IMR-90 (cell line): ENCODE measurements at regions not wholly inside any gene's neighbourhood (a gene's known extent, or its start where the extent isn't known, plus 50 kb on each side); places are given as distances from the start of the nearest gene placed in this dataset.

Experiments
- ATAC-seq: fragments of 200-7000 bp; cut with Tn5 transposase; 2 replicates; pipeline ENCODE4 v1.9.1; 2020; ENCODE audit warnings: low read depth, mild to moderate bottlenecking, moderate library complexity
- BruUV-seq: library from RNA; stranded (reverse); fragments of 400-500 nt; replicated peaks from 2 replicates; lab custom pipeline; 2021; lab: Mats Ljungman, UMichigan
- CTCF ChIA-PET: fragments of 300-600 bp; formaldehyde crosslinking; extraction: SDS; loops from one replicate; lab custom pipeline; 2021; ENCODE audit warnings: antibody characterized with exemption; lab: Yijun Ruan, JAX
- POLR2A ChIA-PET: fragments of 300-600 bp; sonication (Branson Sonifier 250); formaldehyde crosslinking; loops from one replicate; lab custom pipeline; 2022; ENCODE audit warnings: antibody characterized with exemption; ENCODE audit not compliant: unreplicated experiment; lab: Charles Lee
- DNase-seq: peaks from one replicate; pipeline ENCODE4 v3.0.0; 2013
- H2AFZ ChIP-seq: replicated peaks from 2 replicates; pipeline ENCODE3; 2013; ENCODE audit warnings: low read length, mild to moderate bottlenecking; ENCODE audit not compliant: poor library complexity
- H2AK5ac ChIP-seq: 2 replicates; pipeline ENCODE4 v1.6.1; 2013; ENCODE audit warnings: low read depth, low read length, inconsistent platforms
- H2AK9ac ChIP-seq: replicated peaks from 2 replicates; pipeline ENCODE3; 2013; ENCODE audit warnings: mild to moderate bottlenecking, low read depth, low read length, moderate library complexity; ENCODE audit not compliant: poor library complexity
- H2BK120ac ChIP-seq: 2 replicates; pipeline ENCODE4 v1.6.1; 2013; ENCODE audit warnings: low read depth, low read length, inconsistent platforms
- H2BK15ac ChIP-seq: 3 replicates; pipeline ENCODE4 v1.6.1; 2013; ENCODE audit warnings: low read depth, low read length, inconsistent platforms
- H2BK20ac ChIP-seq: 2 replicates; pipeline ENCODE4 v1.6.1; 2013; ENCODE audit warnings: low read depth, mild to moderate bottlenecking, inconsistent platforms, low read length, moderate library complexity
- H2BK5ac ChIP-seq: 2 replicates; pipeline ENCODE4 v1.6.1; 2013; ENCODE audit warnings: mild to moderate bottlenecking, low read depth, low read length, inconsistent platforms; ENCODE audit not compliant: poor library complexity, severe bottlenecking
- H3K14ac ChIP-seq: replicated peaks from 2 replicates; pipeline ENCODE4 v1.6.1; 2013; ENCODE audit warnings: low read depth, low read length, inconsistent platforms
- H3K18ac ChIP-seq: 2 replicates; pipeline ENCODE4 v1.6.1; 2013; ENCODE audit warnings: low read depth, low read length, control low read depth
- H3K23ac ChIP-seq: 2 replicates; pipeline ENCODE4 v1.6.1; 2013; ENCODE audit warnings: low read depth, low read length, inconsistent platforms
- H3K27ac ChIP-seq: 2 replicates; pipeline ENCODE4 v1.5.1; 2013; ENCODE audit warnings: mild to moderate bottlenecking, control low read depth, low read length; ENCODE audit not compliant: insufficient read depth
- H3K27me3 ChIP-seq: 2 replicates; pipeline ENCODE4 v1.6.1; 2013; ENCODE audit warnings: low read length; ENCODE audit not compliant: control insufficient read depth, insufficient read depth
- H3K36me3 ChIP-seq: 2 replicates; pipeline ENCODE4 v1.6.1; 2013; ENCODE audit warnings: low read length, mixed read lengths; ENCODE audit not compliant: control insufficient read depth, insufficient read depth
- H3K4ac ChIP-seq: 2 replicates; pipeline ENCODE4 v1.6.1; 2013; ENCODE audit warnings: low read depth, low read length, inconsistent platforms
- H3K4me1 ChIP-seq: 2 replicates; pipeline ENCODE4 v1.6.1; 2013; ENCODE audit warnings: low read length, mixed read lengths; ENCODE audit not compliant: control insufficient read depth, insufficient read depth
- H3K4me2 ChIP-seq: 2 replicates; pipeline ENCODE4 v1.6.1; 2013; ENCODE audit warnings: low read depth, mild to moderate bottlenecking, control low read depth, low read length, moderate library complexity
- H3K4me3 ChIP-seq: 2 replicates; pipeline ENCODE4 v1.5.1; 2013; ENCODE audit warnings: low read depth, mild to moderate bottlenecking, control low read depth, low read length, moderate library complexity; ENCODE audit not compliant: insufficient read depth
- H3K56ac ChIP-seq: 2 replicates; pipeline ENCODE4 v1.6.1; 2013; ENCODE audit warnings: low read length, inconsistent platforms; ENCODE audit not compliant: insufficient read depth; ENCODE audit errors: extremely low read depth
- H3K79me1 ChIP-seq, 2 experiments: 2 replicates each; pipeline ENCODE4 v1.6.1; 2013; ENCODE audit warnings: low read length in 2 of 2, inconsistent platforms in 1 of 2, low read depth in 1 of 2
- H3K9ac ChIP-seq: 2 replicates; pipeline ENCODE4 v1.6.1; 2013; ENCODE audit warnings: low read depth, low read length, control low read depth
- H3K9me1 ChIP-seq: 2 replicates; pipeline ENCODE4 v1.6.1; 2013; ENCODE audit warnings: low read length, inconsistent platforms; ENCODE audit not compliant: insufficient read depth
- H3K9me3 ChIP-seq: 2 replicates; pipeline ENCODE4 v1.6.1; 2013; ENCODE audit warnings: low read length; ENCODE audit not compliant: control insufficient read depth, insufficient read depth
- H4K20me1 ChIP-seq: 2 replicates; pipeline ENCODE4 v1.6.1; 2013; ENCODE audit warnings: low read length, inconsistent platforms; ENCODE audit not compliant: insufficient read depth
- H4K5ac ChIP-seq: 2 replicates; pipeline ENCODE4 v1.6.1; 2013; ENCODE audit warnings: mild to moderate bottlenecking, low read depth, low read length, control low read depth
- H4K8ac ChIP-seq, 2 experiments: 2 replicates each; pipeline ENCODE4 v1.6.1; 2013; ENCODE audit warnings: low read depth in 2 of 2, low read length in 2 of 2, control low read depth in 1 of 2, inconsistent platforms in 1 of 2
- H4K91ac ChIP-seq: 2 replicates; pipeline ENCODE4 v1.6.1; 2013; ENCODE audit warnings: low read depth, low read length, inconsistent platforms; ENCODE audit not compliant: insufficient read depth
- CTCF ChIP-seq: conservative IDR thresholded peaks from 2 replicates; pipeline ENCODE4 v1.5.1; 2012; ENCODE audit warnings: mild to moderate bottlenecking, low read depth, low read length, improper control_type of control experiment
- RAD21 ChIP-seq: IDR thresholded peaks from 2 replicates; pipeline ENCODE4 v1.6.1; 2012; ENCODE audit warnings: low read length, improper control_type of control experiment
- RCOR1 ChIP-seq: IDR thresholded peaks from 2 replicates; pipeline ENCODE4 v1.6.1; 2012; ENCODE audit warnings: mild to moderate bottlenecking, low read length, improper control_type of control experiment; ENCODE audit not compliant: insufficient replicate concordance
- WGBS, 2 experiments: methylation state at CpG; one replicate each; pipeline versions ENCODE4 v1.1.5 to v1.1.7; 2013; ENCODE audit warnings: missing lambda C conversion rate in 2 of 2; ENCODE audit not compliant: insufficient read length in 1 of 2; ENCODE audit errors: extremely low coverage in 2 of 2; 5-methylcytosine and 5-hydroxymethylcytosine counted together
- dilution Hi-C: fragments of 300-500 bp; cut with HindIII; formaldehyde crosslinking; loops from one replicate; pipeline ENCODE4 v1.14.3; 2018; ENCODE audit warnings: low sequenced_read_pairs; ENCODE audit not compliant: unreplicated experiment
- in situ Hi-C: fragments of 300-500 bp; cut with MboI; formaldehyde crosslinking; loops from 3 replicates; pipeline ENCODE4 v1.14.3; 2019; ENCODE audit warnings: low sequenced_read_pairs, inconsistent platforms, mixed read lengths
- intact Hi-C: fragments of 100-400 bp; cut with micrococcal nuclease; formaldehyde crosslinking; loops from 2 replicates; pipeline ENCODE4 v1.10.0; 2022

- H4K5ac ChIP-seq = no peak overlapping the region
- no peak overlapping the region for H3K18ac ChIP-seq
- no peak overlapping the region for H3K9ac ChIP-seq
- peak; percentile 29 for DNase-seq
- H3K4me1 ChIP-seq = no peaks in the 10 kb centered on the region; the same call in 1 of the 2 replicates
- no peak overlapping the region for H3K4ac ChIP-seq
- no peak overlapping the region for H2AK5ac ChIP-seq
- no peak overlapping the region for H4K8ac ChIP-seq
- peak; percentile 32; the same call in 1 of the 2 replicates for ATAC-seq
- peaks cover 9% of the 10 kb centered on the region for H3K27me3 ChIP-seq
- H3K9me3 ChIP-seq = no peaks in the 10 kb centered on the region
- no peaks in the 10 kb centered on the region for H4K20me1 ChIP-seq
- dilution Hi-C loops (no loop called here), in situ Hi-C loops (no loop called here), intact Hi-C loops (no loop called here)
- H3K23ac ChIP-seq = no peak overlapping the region
- no peak overlapping the region for H2AK9ac ChIP-seq
- no peak overlapping the region for H3K27ac ChIP-seq
- no peaks in the 10 kb centered on the region for H3K36me3 ChIP-seq
- CTCF ChIA-PET = interaction anchor here (0.6 to 1.0 kb wide), 5 partner anchors 8 to 30 kb away, joined by 3 to 6 read pairs (median 3); no protein-coding TSS in a partner anchor
- H3K14ac ChIP-seq = no peak overlapping the region
- no peak overlapping the region for H2BK5ac ChIP-seq
- no TSS peak for BruUV-seq
- H2BK20ac ChIP-seq = no peak overlapping the region
- TF ChIP-seq CTCF (peak; percentile 32), RAD21 (0 out of 2 replicates have a peak, but pooled peaks have one; percentile 19), RCOR1 (no peak)
- no peak overlapping the region for H2AFZ ChIP-seq
- no peak overlapping the region for H2BK15ac ChIP-seq
- H3K4me2 ChIP-seq = no peak overlapping the region
- POLR2A ChIA-PET = no interaction called here
- H2BK120ac ChIP-seq = no peak overlapping the region
- WGBS, 2 experiments = no CpG with 5 or more reads among the region's 3 CpGs
- no peaks in the 10 kb centered on the region for H3K79me1 ChIP-seq
- no peak overlapping the region for H3K4me3 ChIP-seq
- H3K56ac ChIP-seq = no peak overlapping the region
- no peaks in the 10 kb centered on the region for H3K9me1 ChIP-seq
- H4K91ac ChIP-seq = no peak overlapping the region
Observed at GRCh38 chr1:232880354-232880753, 70.1 kb upstream of the NTPCR start.
